Fibroblast of lung (primary cell): ENCODE measurements at regions not wholly inside any gene's neighbourhood (a gene's known extent, or its start where the extent isn't known, plus 50 kb on each side); places are given as distances from the start of the nearest gene placed in this dataset.

Source experiments
- DNase-seq, 2 donors: peaks; one replicate each; pipeline versions ENCODE4 v3.0.0 to v3.0.0-alpha.2; 2010; ENCODE audit warnings: low read depth in 2 of 2
- H2AFZ ChIP-seq: 2 replicates; pipeline ENCODE4 v1.5.1; 2012; ENCODE audit warnings: low read length, control low read depth, inconsistent platforms
- H3K27ac ChIP-seq: 2 replicates; pipeline ENCODE4 v1.5.1; 2011; ENCODE audit warnings: low read length, control low read depth; ENCODE audit not compliant: insufficient read depth
- H3K27me3 ChIP-seq: 2 replicates; pipeline ENCODE4 v1.5.1; 2011; ENCODE audit warnings: mild to moderate bottlenecking, low read length; ENCODE audit not compliant: control insufficient read depth, insufficient read depth
- H3K36me3 ChIP-seq: 2 replicates; pipeline ENCODE4 v1.5.1; 2011; ENCODE audit warnings: low read length; ENCODE audit not compliant: control insufficient read depth, insufficient read depth
- H3K4me1 ChIP-seq: 2 replicates; pipeline ENCODE4 v1.5.1; 2011; ENCODE audit warnings: low read length; ENCODE audit not compliant: control insufficient read depth, insufficient read depth; ENCODE audit errors: extremely low read depth
- H3K4me2 ChIP-seq: 2 replicates; pipeline ENCODE4 v1.5.1; 2011; ENCODE audit warnings: low read length, control low read depth; ENCODE audit not compliant: insufficient read depth; ENCODE audit errors: extremely low read depth
- H3K4me3 ChIP-seq, 4 experiments: fragments of 200-600 bp in 1 of 4; sonication (generic) in 1 of 4; replicated peaks in 1 of 4; 2 replicates each; pipeline ENCODE4 v1.5.1; 2011 to 2016; ENCODE audit warnings: low read length in 4 of 4, low read depth in 3 of 4, mild to moderate bottlenecking in 3 of 4, control low read depth in 2 of 4, inconsistent platforms in 1 of 4, mixed read lengths in 1 of 4; ENCODE audit not compliant: insufficient read depth in 1 of 4; ENCODE audit errors: control extremely low read depth in 1 of 4
- H3K79me2 ChIP-seq: 2 replicates; pipeline ENCODE4 v1.5.1; 2012; ENCODE audit warnings: mild to moderate bottlenecking, low read length, inconsistent platforms; ENCODE audit not compliant: control insufficient read depth, insufficient read depth
- H3K9ac ChIP-seq: 2 replicates; pipeline ENCODE4 v1.5.1; 2011; ENCODE audit warnings: mild to moderate bottlenecking, low read length, control low read depth; ENCODE audit not compliant: insufficient read depth
- H3K9me3 ChIP-seq: 2 replicates; pipeline ENCODE4 v1.5.1; 2012; ENCODE audit warnings: low read depth, low read length; ENCODE audit not compliant: control insufficient read depth, insufficient read depth
- H4K20me1 ChIP-seq: 2 replicates; pipeline ENCODE4 v1.5.1; 2011; ENCODE audit warnings: low read length; ENCODE audit not compliant: control insufficient read depth, insufficient read depth; ENCODE audit errors: extremely low read depth
- CTCF ChIP-seq, 2 donors: IDR thresholded peaks in 1 of 2; conservative IDR thresholded peaks in 1 of 2; 1 replicate in 1 of 2; 2 replicates in 1 of 2; pipeline ENCODE4 v1.5.1; 2011 to 2012; ENCODE audit warnings: low read length in 2 of 2, control low read depth in 1 of 2, inconsistent platforms in 1 of 2, low read depth in 1 of 2, mild to moderate bottlenecking in 1 of 2
- EZH2 ChIP-seq: IDR thresholded peaks from 2 replicates; pipeline ENCODE4 v1.5.1; 2012; ENCODE audit warnings: low read length, control low read depth, mild to moderate bottlenecking; ENCODE audit errors: missing control alignments

DNA sequence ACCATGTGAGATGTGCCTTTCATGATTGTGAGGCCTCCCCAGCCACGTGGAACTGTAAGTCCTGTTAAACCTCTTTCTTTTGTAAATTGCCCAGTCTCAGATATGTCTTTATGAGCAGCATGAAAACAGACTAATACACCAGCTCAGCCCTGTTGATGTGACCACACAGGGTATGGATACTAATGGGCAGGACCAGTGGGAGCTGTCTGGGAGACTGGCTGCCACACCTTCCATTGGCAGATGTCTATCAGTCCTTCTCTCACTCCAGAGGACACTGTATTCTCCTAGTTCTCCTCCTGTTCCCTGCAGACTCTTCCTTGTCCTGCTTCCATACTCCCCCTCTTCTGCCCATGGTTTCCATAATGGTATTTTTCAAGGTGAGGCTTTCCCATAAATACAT, 104.4 kb downstream of the PRLHR start:
- Histone ChIP-seq H3K4me1 (no peaks in the 10 kb centered on the region), H2AFZ (no peak overlapping the region), H4K20me1 (no peaks in the 10 kb centered on the region), H3K27ac (no peak overlapping the region), H3K9me3 (no peaks in the 10 kb centered on the region), H3K36me3 (no peaks in the 10 kb centered on the region), H3K27me3 (no peaks in the 10 kb centered on the region), H3K79me2 (no peaks in the 10 kb centered on the region), H3K4me3 (no peak overlapping the region), H3K4me2 (no peak overlapping the region), H3K9ac (no peak overlapping the region)
- TF ChIP-seq CTCF (conservative IDR thresholded peaks at IDR 0.05 in 1 of 2, IDR thresholded peaks at IDR 0.05 in 1 of 2; ENCODE audit: low read depth in 1 of 2, low read length in 2 of 2): no peak
- TF ChIP-seq EZH2: no peak
- no peak for DNase-seq

GRCh38 chr10:118488710-118489497, 106.5 kb downstream of the PRLHR start:
- TF ChIP-seq EZH2 (no peak), CTCF (conservative IDR thresholded peaks at IDR 0.05 in 1 of 2, IDR thresholded peaks at IDR 0.05 in 1 of 2; ENCODE audit: low read depth in 1 of 2, low read length in 2 of 2) (no peak)
- Histone ChIP-seq H3K9ac (no peak overlapping the region), H3K36me3 (no peaks in the 10 kb centered on the region), H3K27me3 (no peaks in the 10 kb centered on the region), H3K4me3 (no peak overlapping the region), H3K9me3 (no peaks in the 10 kb centered on the region), H4K20me1 (no peaks in the 10 kb centered on the region), H3K27ac (no peak overlapping the region), H2AFZ (no peak overlapping the region), H3K4me1 (no peaks in the 10 kb centered on the region), H3K4me2 (no peak overlapping the region), H3K79me2 (no peaks in the 10 kb centered on the region)
- no peak for DNase-seq

DNA sequence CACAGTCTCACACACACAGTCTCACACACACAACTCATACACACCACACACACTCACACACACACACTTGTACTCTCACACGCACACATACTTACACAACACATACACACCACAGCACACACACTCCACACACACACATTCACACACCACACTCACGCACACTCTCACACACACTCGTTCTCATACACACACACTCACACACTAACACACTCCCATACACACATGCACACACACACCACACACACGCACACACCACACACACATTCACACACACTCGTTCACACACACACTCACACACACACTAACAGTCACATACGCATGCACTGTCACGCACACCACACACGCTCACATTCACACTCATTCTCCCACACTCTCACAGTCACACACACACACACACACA, 109.8 kb downstream of the PRLHR start:
- no peak overlapping the region for H3K4me3 ChIP-seq
- H3K4me1 ChIP-seq: no peaks in the 10 kb centered on the region
- H3K27ac ChIP-seq: no peak overlapping the region
- H3K9me3 ChIP-seq: no peaks in the 10 kb centered on the region
- no peak for TF ChIP-seq EZH2
- TF ChIP-seq CTCF (conservative IDR thresholded peaks at IDR 0.05 in 1 of 2, IDR thresholded peaks at IDR 0.05 in 1 of 2; ENCODE audit: low read depth in 1 of 2, low read length in 2 of 2): no peak
- no peak overlapping the region for H3K9ac ChIP-seq
- no peaks in the 10 kb centered on the region for H3K27me3 ChIP-seq
- H3K79me2 ChIP-seq: no peaks in the 10 kb centered on the region
- H2AFZ ChIP-seq: no peak overlapping the region
- no peak for DNase-seq
- H4K20me1 ChIP-seq: no peaks in the 10 kb centered on the region
- no peaks in the 10 kb centered on the region for H3K36me3 ChIP-seq
- H3K4me2 ChIP-seq: no peak overlapping the region
